ENCODE measurements at regions not wholly inside any gene's neighbourhood (a gene's known extent, or its start where the extent isn't known, plus 50 kb on each side); places are given as distances from the start of the nearest gene placed in this dataset.

GRCh38 chr5:103990064-103990463, 427.5 kb upstream of the NUDT12 start:
- no CpG with 5 or more reads among the region's 4 CpGs for WGBS, 2 experiments (ENCODE audit: extremely low coverage in 2 of 2, insufficient read length in 1 of 2)
- in situ Hi-C loops (cut with MboI; ENCODE audit: low sequenced_read_pairs), result no loop called here
- TF ChIP-seq MXI1 (IDR thresholded peaks at IDR 0.05; ENCODE audit: borderline replicate concordance, low read depth, low read length), result no peak
- TF ChIP-seq CTCF (conservative IDR thresholded peaks at IDR 0.05; ENCODE audit: low read depth, low read length), result no peak
- no peak for TF ChIP-seq CEBPB (IDR thresholded peaks at IDR 0.05; ENCODE audit: low read depth, low read length)
- no peak for TF ChIP-seq RAD21 (IDR thresholded peaks at IDR 0.05; ENCODE audit: low read length)
- no peak for TF ChIP-seq RCOR1 (IDR thresholded peaks at IDR 0.05; ENCODE audit: insufficient replicate concordance, low read length)
- TF ChIP-seq NFE2L2 (IDR thresholded peaks at IDR 0.05; ENCODE audit: low read depth, low read length), result no peak
- no peak for TF ChIP-seq SMC3 (IDR thresholded peaks at IDR 0.05; ENCODE audit: low read depth, low read length)
- no peak for TF ChIP-seq BHLHE40 (IDR thresholded peaks at IDR 0.05; ENCODE audit: low read depth, low read length)
- TF ChIP-seq ELK1 (IDR thresholded peaks at IDR 0.05; ENCODE audit: borderline replicate concordance, low read depth, low read length), result no peak
- TF ChIP-seq USF2 (IDR thresholded peaks at IDR 0.05; ENCODE audit: low read depth, low read length), result no peak
- no peak for TF ChIP-seq FOS (IDR thresholded peaks at IDR 0.05; ENCODE audit: low read depth, low read length)
- no peak for TF ChIP-seq MAFK (IDR thresholded peaks at IDR 0.05; ENCODE audit: low read depth, low read length)
- no peak for TF ChIP-seq MAZ (IDR thresholded peaks at IDR 0.05; ENCODE audit: borderline replicate concordance, low read depth, low read length)
- TF ChIP-seq POLR2A (IDR thresholded peaks at IDR 0.05; ENCODE audit: low read depth, low read length), result no peak
- TF ChIP-seq RFX5 (IDR thresholded peaks at IDR 0.05; ENCODE audit: low read depth, low read length), result no peak

More at GRCh38 chr5:103990064-103990463, 427.5 kb upstream of the NUDT12 start:
- no peak overlapping the region for H4K91ac ChIP-seq (ENCODE audit: insufficient read depth, low read depth, low read length)
- no peaks in the 10 kb centered on the region for H3K79me1 ChIP-seq (ENCODE audit: low read depth in 1 of 2, low read length in 2 of 2)
- no peak overlapping the region for H4K8ac ChIP-seq (ENCODE audit: low read depth in 2 of 2, low read length in 2 of 2)
- H3K23ac ChIP-seq (ENCODE audit: low read depth, low read length), result no peak overlapping the region
- H3K18ac ChIP-seq (ENCODE audit: low read depth, low read length), result no peak overlapping the region
- H3K4ac ChIP-seq (ENCODE audit: low read depth, low read length), result no peak overlapping the region
- H3K9me1 ChIP-seq (ENCODE audit: insufficient read depth, low read length), result no peaks in the 10 kb centered on the region
- DNase-seq (no peak), ATAC-seq (ENCODE audit: low read depth) (no peak)
- no peak overlapping the region for H3K4me3 ChIP-seq (ENCODE audit: insufficient read depth, low read depth, low read length)
- H2AFZ ChIP-seq (replicated peaks; ENCODE audit: low read length, poor library complexity), result no peak overlapping the region
- no peak overlapping the region for H2AK5ac ChIP-seq (ENCODE audit: low read depth, low read length)
- H3K14ac ChIP-seq (replicated peaks; ENCODE audit: low read depth, low read length), result no peak overlapping the region
- CTCF ChIA-PET, result no interaction called here
- H3K27ac ChIP-seq (ENCODE audit: insufficient read depth, low read length), result no peak overlapping the region
- intact Hi-C loops (cut with micrococcal nuclease) (no loop called here), dilution Hi-C loops (cut with HindIII; ENCODE audit: low sequenced_read_pairs, unreplicated experiment) (no loop called here)
- no peaks in the 10 kb centered on the region for H4K20me1 ChIP-seq (ENCODE audit: insufficient read depth, low read length)
- no peak overlapping the region for H2BK20ac ChIP-seq (ENCODE audit: low read depth, low read length)
- H4K5ac ChIP-seq (ENCODE audit: low read depth, low read length), result no peak overlapping the region
- no TSS peak for BruUV-seq (replicated peaks)
- H3K36me3 ChIP-seq (ENCODE audit: control insufficient read depth, insufficient read depth, low read length), result no peaks in the 10 kb centered on the region
- no peaks in the 10 kb centered on the region for H3K9me3 ChIP-seq (ENCODE audit: control insufficient read depth, insufficient read depth, low read length)
- H2BK15ac ChIP-seq (ENCODE audit: low read depth, low read length), result no peak overlapping the region
- H2BK5ac ChIP-seq (ENCODE audit: low read depth, low read length, poor library complexity, severe bottlenecking), result no peak overlapping the region
- no peaks in the 10 kb centered on the region for H3K27me3 ChIP-seq (ENCODE audit: control insufficient read depth, insufficient read depth, low read length)
- POLR2A ChIA-PET (ENCODE audit: unreplicated experiment), result no interaction called here
- H3K56ac ChIP-seq (ENCODE audit: extremely low read depth, insufficient read depth, low read length), result no peak overlapping the region
- H2BK120ac ChIP-seq (ENCODE audit: low read depth, low read length), result no peak overlapping the region
- no peak overlapping the region for H2AK9ac ChIP-seq (replicated peaks; ENCODE audit: low read depth, low read length, poor library complexity)
- H3K9ac ChIP-seq (ENCODE audit: low read depth, low read length), result no peak overlapping the region
- no peaks in the 10 kb centered on the region for H3K4me1 ChIP-seq (ENCODE audit: control insufficient read depth, insufficient read depth, low read length)
- no peak overlapping the region for H3K4me2 ChIP-seq (ENCODE audit: low read depth, low read length)

Measured in IMR-90 (cell line).